C4-2B (cell line): ENCODE measurements at regions not wholly inside any gene's neighbourhood (a gene's known extent, or its start where the extent isn't known, plus 50 kb on each side); places are given as distances from the start of the nearest gene placed in this dataset.

Experiments used
- ZFX ChIP-seq: fragments of 450-650 bp; IDR thresholded peaks from 2 replicates; pipeline ENCODE4 v1.6.1; 2017
- TF ChIP-seq, protein P1 (sequence below): fragments of 450-650 bp; conservative IDR thresholded peaks from 2 replicates; pipeline ENCODE4 v1.5.1; 2017; ENCODE audit warnings: mild to moderate bottlenecking

DNA sequence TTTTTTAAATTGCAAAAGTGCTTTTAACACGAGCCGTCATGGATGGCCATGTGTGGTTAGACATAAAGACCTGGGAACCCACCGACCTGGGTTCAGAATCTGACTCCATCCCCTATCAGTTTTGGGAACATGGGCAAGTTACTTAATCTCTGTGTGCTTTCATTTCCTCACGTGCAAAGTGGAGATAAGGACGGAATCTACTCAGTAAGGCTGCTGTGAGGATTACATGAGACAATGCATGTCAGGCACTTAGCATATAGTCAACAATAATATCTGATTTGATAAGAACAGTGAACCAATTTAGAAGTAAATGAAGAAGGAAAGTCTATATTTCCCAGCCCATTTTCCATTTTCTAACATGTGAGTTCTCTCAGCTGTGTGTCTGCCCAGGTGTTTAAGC is 235.4 kb downstream of the SUDS3 start:
- TF ChIP-seq, protein P1, sequence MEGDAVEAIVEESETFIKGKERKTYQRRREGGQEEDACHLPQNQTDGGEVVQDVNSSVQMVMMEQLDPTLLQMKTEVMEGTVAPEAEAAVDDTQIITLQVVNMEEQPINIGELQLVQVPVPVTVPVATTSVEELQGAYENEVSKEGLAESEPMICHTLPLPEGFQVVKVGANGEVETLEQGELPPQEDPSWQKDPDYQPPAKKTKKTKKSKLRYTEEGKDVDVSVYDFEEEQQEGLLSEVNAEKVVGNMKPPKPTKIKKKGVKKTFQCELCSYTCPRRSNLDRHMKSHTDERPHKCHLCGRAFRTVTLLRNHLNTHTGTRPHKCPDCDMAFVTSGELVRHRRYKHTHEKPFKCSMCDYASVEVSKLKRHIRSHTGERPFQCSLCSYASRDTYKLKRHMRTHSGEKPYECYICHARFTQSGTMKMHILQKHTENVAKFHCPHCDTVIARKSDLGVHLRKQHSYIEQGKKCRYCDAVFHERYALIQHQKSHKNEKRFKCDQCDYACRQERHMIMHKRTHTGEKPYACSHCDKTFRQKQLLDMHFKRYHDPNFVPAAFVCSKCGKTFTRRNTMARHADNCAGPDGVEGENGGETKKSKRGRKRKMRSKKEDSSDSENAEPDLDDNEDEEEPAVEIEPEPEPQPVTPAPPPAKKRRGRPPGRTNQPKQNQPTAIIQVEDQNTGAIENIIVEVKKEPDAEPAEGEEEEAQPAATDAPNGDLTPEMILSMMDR: no peak
- TF ChIP-seq ZFX: no peak
